Cardiac muscle cell (in vitro differentiated cells and primary cell): ENCODE measurements at regions not wholly inside any gene's neighbourhood (a gene's known extent, or its start where the extent isn't known, plus 50 kb on each side); places are given as distances from the start of the nearest gene placed in this dataset.

Source experiments
- DNase-seq, 2 donors: peaks; one replicate each; pipeline versions ENCODE4 v3.0.0 to v3.0.0-alpha.2; 2010 to 2017; ENCODE audit warnings: low read depth in 1 of 2, low spot score in 1 of 2
- H3K27ac ChIP-seq: fragments of 200-600 bp; sonication (generic); 2 replicates; pipeline ENCODE4 v1.5.1; 2016
- H3K27me3 ChIP-seq: fragments of 200-600 bp; sonication (generic); 2 replicates; pipeline ENCODE4 v1.6.0; 2016; ENCODE audit warnings: control low read depth
- H3K36me3 ChIP-seq: fragments of 200-600 bp; sonication (generic); 2 replicates; pipeline ENCODE4 v1.5.1; 2016; ENCODE audit warnings: control low read depth
- H3K4me1 ChIP-seq: fragments of 200-600 bp; sonication (generic); 2 replicates; pipeline ENCODE4 v1.8.1; 2017; ENCODE audit warnings: low read depth, mild to moderate bottlenecking, mixed run types
- H3K4me3 ChIP-seq: fragments of 200-600 bp; sonication (generic); 2 replicates; pipeline ENCODE4 v1.5.1; 2016; ENCODE audit warnings: mild to moderate bottlenecking
- H3K9me3 ChIP-seq: fragments of 200-600 bp; sonication (generic); 2 replicates; pipeline ENCODE4 v1.5.1; 2017; ENCODE audit warnings: low read depth, mild to moderate bottlenecking, control low read depth
- TF ChIP-seq, protein P1 (sequence below): IDR thresholded peaks from 2 replicates; pipeline ENCODE4 v1.5.1; 2012; ENCODE audit warnings: low read depth, mild to moderate bottlenecking, low read length

DNA sequence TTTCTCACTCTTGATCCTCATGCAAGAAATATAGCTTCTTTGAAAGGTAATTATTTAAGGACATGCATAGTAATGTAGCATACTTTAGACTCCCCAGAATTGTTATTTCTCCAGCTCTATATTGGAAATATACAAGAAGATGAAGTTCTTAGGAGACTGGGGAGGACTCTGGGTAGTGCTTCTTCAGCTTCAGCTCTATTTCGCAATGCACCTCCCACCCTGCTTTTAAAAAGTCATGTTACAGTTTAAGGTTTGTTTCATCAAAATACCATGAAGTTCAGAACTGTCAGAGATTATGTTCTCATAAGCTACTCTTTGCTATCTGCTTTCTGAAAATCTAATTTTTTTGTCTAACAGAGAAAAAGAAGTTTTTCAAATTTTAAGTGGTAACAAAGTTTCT is 586.2 kb upstream of the ADGRL4 start:
- no peak for DNase-seq
- Histone ChIP-seq H3K27me3 (no peaks in the 10 kb centered on the region), H3K4me1 (no peaks in the 10 kb centered on the region), H3K4me3 (no peak overlapping the region), H3K27ac (no peak overlapping the region), H3K36me3 (no peaks in the 10 kb centered on the region), H3K9me3 (no peaks in the 10 kb centered on the region)
- TF ChIP-seq, protein P1, sequence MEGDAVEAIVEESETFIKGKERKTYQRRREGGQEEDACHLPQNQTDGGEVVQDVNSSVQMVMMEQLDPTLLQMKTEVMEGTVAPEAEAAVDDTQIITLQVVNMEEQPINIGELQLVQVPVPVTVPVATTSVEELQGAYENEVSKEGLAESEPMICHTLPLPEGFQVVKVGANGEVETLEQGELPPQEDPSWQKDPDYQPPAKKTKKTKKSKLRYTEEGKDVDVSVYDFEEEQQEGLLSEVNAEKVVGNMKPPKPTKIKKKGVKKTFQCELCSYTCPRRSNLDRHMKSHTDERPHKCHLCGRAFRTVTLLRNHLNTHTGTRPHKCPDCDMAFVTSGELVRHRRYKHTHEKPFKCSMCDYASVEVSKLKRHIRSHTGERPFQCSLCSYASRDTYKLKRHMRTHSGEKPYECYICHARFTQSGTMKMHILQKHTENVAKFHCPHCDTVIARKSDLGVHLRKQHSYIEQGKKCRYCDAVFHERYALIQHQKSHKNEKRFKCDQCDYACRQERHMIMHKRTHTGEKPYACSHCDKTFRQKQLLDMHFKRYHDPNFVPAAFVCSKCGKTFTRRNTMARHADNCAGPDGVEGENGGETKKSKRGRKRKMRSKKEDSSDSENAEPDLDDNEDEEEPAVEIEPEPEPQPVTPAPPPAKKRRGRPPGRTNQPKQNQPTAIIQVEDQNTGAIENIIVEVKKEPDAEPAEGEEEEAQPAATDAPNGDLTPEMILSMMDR: no peak

DNA sequence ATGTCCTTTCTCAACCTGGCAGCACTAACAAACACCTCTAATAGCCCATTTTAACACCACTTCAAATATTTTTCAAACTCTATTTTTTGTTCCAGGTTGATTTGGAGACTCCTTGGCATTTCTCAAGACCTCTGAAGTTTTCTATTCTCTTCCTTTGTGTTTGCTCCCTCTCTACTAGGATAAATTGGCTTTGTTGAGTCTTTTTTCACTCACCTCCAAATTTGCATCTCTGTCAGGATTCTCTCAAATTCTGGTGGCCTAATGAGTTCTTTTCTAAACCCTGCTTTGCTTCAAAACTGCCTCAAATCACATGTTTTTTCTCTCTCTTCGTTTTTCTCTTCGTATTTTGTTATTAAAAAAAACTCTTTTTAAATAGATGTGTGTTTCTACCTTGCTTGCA is 582.2 kb upstream of the ADGRL4 start:
- no peak overlapping the region for H3K27ac ChIP-seq
- H3K4me3 ChIP-seq: no peak overlapping the region
- no peaks in the 10 kb centered on the region for H3K9me3 ChIP-seq
- no peaks in the 10 kb centered on the region for H3K27me3 ChIP-seq
- DNase-seq: no peak
- TF ChIP-seq, protein P1: no peak
- no peaks in the 10 kb centered on the region for H3K4me1 ChIP-seq
- no peaks in the 10 kb centered on the region for H3K36me3 ChIP-seq

DNA sequence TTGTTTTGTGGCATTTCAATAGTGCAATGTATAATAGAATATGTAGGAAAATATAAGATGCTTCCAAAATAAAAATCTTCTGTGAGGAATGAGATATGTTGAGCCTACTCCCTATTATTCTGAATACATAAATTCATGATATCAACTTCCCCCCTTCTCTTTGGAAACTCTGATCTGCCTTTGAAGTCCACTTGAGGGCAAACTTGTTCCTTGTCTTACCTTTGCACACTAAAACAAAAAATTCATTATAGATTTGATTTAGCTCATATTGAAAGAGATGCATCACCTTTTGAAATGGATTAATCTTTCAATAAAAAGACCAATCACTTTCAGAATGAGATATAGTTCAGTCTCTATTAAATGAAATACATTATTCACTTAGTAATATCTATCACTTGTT is 580.7 kb upstream of the ADGRL4 start:
- Histone ChIP-seq H3K4me3 (no peak overlapping the region), H3K36me3 (no peaks in the 10 kb centered on the region), H3K27ac (no peak overlapping the region), H3K4me1 (no peaks in the 10 kb centered on the region), H3K27me3 (no peaks in the 10 kb centered on the region), H3K9me3 (no peaks in the 10 kb centered on the region)
- TF ChIP-seq, protein P1: peak; percentile 21
- DNase-seq: peak in 1 of 2 donors; percentile 34

DNA sequence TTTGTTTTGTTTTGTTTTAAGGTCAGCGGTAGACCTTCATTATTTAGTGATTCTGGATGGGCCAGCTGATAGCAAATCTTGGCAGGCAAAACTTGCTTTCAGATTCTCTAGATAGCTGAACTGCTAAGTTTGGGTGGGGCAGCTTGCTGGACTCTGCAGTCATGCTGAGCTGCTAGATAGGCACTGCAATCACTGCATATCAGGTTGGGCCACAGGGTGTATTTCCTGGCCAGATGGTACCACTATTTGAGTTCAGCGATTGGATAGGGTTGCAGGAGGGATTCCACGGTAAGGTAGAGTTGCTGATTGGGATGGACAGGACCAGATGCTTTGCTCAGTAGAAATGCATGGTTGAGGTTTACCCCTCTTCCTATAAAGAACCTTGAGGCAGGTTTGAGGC is 579.3 kb upstream of the ADGRL4 start:
- TF ChIP-seq, protein P1: no peak
- no peak overlapping the region for H3K27ac ChIP-seq
- no peaks in the 10 kb centered on the region for H3K4me1 ChIP-seq
- H3K9me3 ChIP-seq: no peaks in the 10 kb centered on the region
- H3K36me3 ChIP-seq: no peaks in the 10 kb centered on the region
- DNase-seq: no peak
- no peaks in the 10 kb centered on the region for H3K27me3 ChIP-seq
- H3K4me3 ChIP-seq: no peak overlapping the region

DNA sequence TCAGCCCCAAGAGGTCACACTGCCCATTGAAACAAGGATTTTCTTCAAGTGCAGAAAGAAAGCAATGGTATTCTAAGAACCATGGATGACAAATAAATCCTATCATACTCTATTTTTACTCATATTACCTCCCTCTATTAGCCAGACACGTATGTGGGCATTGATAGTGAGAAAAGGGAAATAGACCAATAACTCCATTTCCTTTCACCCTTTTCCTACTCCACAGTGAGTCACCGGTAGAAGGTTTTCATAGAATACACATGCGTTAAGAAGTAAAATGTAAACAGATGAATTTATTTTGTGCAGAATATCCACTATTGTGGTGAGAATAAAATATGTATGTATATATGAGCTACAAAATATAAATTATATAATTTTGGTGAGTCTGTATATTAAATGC is 568.9 kb upstream of the ADGRL4 start:
- TF ChIP-seq, protein P1: no peak
- no peak overlapping the region for H3K27ac ChIP-seq
- no peaks in the 10 kb centered on the region for H3K4me1 ChIP-seq
- H3K27me3 ChIP-seq: no peaks in the 10 kb centered on the region
- H3K4me3 ChIP-seq: no peak overlapping the region
- DNase-seq: no peak
- H3K36me3 ChIP-seq: no peaks in the 10 kb centered on the region
- H3K9me3 ChIP-seq: no peaks in the 10 kb centered on the region

DNA sequence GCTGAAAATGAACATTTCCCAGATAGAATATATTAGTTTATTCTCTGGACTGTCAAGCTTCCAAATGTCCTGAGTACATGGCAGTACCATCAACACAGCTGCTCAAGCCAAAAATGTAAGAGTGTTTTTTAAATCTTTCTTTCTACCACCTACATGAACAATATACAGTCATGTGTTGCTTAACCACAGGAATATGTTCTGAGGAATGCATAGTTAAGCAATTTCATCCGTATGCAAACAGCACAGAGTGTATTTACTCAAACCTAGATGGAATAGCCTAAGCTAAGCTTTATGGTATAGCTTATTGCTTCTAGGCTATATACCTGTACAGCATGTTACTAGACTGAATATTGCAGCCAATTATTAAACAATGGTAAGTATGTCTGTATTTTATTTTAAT is 561.9 kb upstream of the ADGRL4 start:
- Histone ChIP-seq H3K27me3 (no peaks in the 10 kb centered on the region), H3K27ac (no peak overlapping the region), H3K36me3 (no peaks in the 10 kb centered on the region), H3K4me1 (peaks cover 8% of the 10 kb centered on the region), H3K9me3 (no peaks in the 10 kb centered on the region), H3K4me3 (no peak overlapping the region)
- peak in 1 of 2 donors; percentile 74 for DNase-seq
- TF ChIP-seq, protein P1: no peak
